Ovary (tissue), 7 donors: ENCODE measurements at regions not wholly inside any gene's neighbourhood (a gene's known extent, or its start where the extent isn't known, plus 50 kb on each side); places are given as distances from the start of the nearest gene placed in this dataset.

Experiments used
- DNase-seq, 5 donors: peaks; one replicate each; pipeline ENCODE4 v3.0.0-alpha.2; 2019 to 2020
- H3K27ac ChIP-seq, 2 donors: fragments of 200-600 bp; one replicate each; pipeline versions ENCODE4 v1.5.1 to v1.8.0; 2019 to 2022
- H3K27me3 ChIP-seq: fragments of 200-600 bp; one replicate; pipeline ENCODE4 v1.8.0; 2022
- H3K36me3 ChIP-seq: fragments of 200-600 bp; sonication (generic); one replicate; pipeline ENCODE4 v1.5.1; 2019
- H3K4me1 ChIP-seq: one replicate; pipeline ENCODE4 v1.8.1; 2013; ENCODE audit warnings: mild to moderate bottlenecking, moderate library complexity; ENCODE audit not compliant: insufficient read depth
- H3K4me3 ChIP-seq: fragments of 200-600 bp; sonication (generic); one replicate; pipeline ENCODE4 v1.5.1; 2017
- H3K9me3 ChIP-seq, 2 donors: fragments of 200-600 bp in 1 of 2; sonication (generic) in 1 of 2; one replicate each; pipeline versions ENCODE4 v1.5.1 to v1.8.1; 2013 to 2019; ENCODE audit warnings: mild to moderate bottlenecking in 1 of 2, moderate library complexity in 1 of 2
- EP300 ChIP-seq: sonication (generic); formaldehyde crosslinking; IDR thresholded peaks from one replicate; pipeline ENCODE4 v1.6.1; 2017; ENCODE audit warnings: antibody characterized with exemption
- POLR2A ChIP-seq: fragments of 450-650 bp; IDR thresholded peaks from one replicate; pipeline ENCODE4 v1.6.1; 2017; ENCODE audit warnings: antibody characterized with exemption, mild to moderate bottlenecking, moderate library complexity
- WGBS, 3 donors: extraction: QIAGEN DNeasy Blood & Tissue Kit in 1 of 3; methylation state at CpG; one replicate each; pipeline versions ENCODE4 v1.1.5 to v1.1.7; 2013 to 2017; 5-methylcytosine and 5-hydroxymethylcytosine counted together
- intact Hi-C, 4 donors: fragments of 100-400 bp; cut with DNase I; formaldehyde crosslinking; loops; one replicate each; pipeline versions ENCODE4 v1.11.0 to v1.15.1; 2022 to 2023
- TF ChIP-seq, protein P1 (sequence below), 3 donors: fragments of 450-650 bp in 2 of 3; fragments of 200-600 bp in 1 of 3; IDR thresholded peaks; one replicate each; pipeline versions ENCODE4 v1.5.1 to v1.8.0; 2016 to 2022; ENCODE audit warnings: antibody characterized with exemption in 3 of 3, mild to moderate bottlenecking in 1 of 3
- donor health status: DM: no; HTN: no; CAD: no; lungs with moderate emphysema.
- donor health status: DM: no; HTN: no; CAD: no.
- donor health status: Bipolar disorder and iron deficiency.
- donor health status: DM: no; HTN: no; CAD: no.
- donor health status: DM: yes; HTN: yes; CAD: no.

DNA sequence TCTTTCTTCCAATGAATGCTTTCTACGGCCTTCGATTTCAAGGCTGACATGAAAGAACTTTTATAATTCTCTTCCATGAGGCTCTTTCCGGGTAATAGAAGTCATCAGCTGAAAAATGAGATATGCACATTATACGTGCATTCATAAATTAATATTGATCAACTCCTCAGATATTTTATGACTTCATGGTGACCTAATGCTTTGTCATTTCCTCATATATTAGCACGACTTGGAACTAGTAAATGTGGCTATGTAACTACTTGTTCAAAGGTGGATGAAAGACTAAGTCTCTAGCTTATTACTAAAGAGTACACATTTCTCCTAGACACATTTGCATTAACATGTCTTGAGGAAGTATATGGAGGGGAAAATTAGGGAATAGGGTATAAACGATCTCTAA is 168.8 kb downstream of the HDGFL1 start:
- WGBS, 3 donors: 93 to 94% (median 94%) methylated on average over 6 of the region's 6 CpGs
- no peaks in the 10 kb centered on the region for H3K4me1 ChIP-seq
- no peak for TF ChIP-seq EP300
- TF ChIP-seq POLR2A: no peak
- H3K4me3 ChIP-seq: no peak overlapping the region
- intact Hi-C loops: loop anchor here in 1 of 4 donors (10.0 kb wide), 1 partner anchor 1143 kb away; the partner anchor contains the start of gene SOX4
- no peak overlapping the region for H3K27ac ChIP-seq
- no peak for DNase-seq
- H3K9me3 ChIP-seq: no peaks in the 10 kb centered on the region
- no peaks in the 10 kb centered on the region for H3K36me3 ChIP-seq
- H3K27me3 ChIP-seq: no peaks in the 10 kb centered on the region

DNA sequence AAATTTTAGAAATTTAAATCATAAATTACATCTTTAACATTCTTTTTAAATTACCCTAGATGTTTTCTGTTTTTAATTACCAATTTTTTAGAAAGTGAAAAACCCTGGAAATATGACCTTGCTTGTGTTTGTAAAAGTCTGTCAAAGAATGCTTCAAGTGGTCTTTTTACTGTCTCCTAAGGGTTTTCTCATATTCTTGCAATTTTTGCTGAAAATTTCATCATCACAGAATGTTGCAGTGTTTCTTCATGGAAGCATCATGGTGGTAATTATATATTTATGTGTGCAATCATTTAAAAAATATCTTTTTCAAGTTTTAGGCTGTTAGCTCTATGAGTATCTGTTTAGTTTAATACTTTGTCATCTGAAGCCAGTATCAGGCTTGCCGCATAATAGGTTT is 178.2 kb downstream of the HDGFL1 start:
- no peak for DNase-seq
- Histone ChIP-seq H3K9me3 (no peaks in the 10 kb centered on the region), H3K4me3 (no peak overlapping the region), H3K4me1 (no peaks in the 10 kb centered on the region), H3K27ac (no peak overlapping the region), H3K27me3 (no peaks in the 10 kb centered on the region), H3K36me3 (no peaks in the 10 kb centered on the region)
- TF ChIP-seq, protein P1, sequence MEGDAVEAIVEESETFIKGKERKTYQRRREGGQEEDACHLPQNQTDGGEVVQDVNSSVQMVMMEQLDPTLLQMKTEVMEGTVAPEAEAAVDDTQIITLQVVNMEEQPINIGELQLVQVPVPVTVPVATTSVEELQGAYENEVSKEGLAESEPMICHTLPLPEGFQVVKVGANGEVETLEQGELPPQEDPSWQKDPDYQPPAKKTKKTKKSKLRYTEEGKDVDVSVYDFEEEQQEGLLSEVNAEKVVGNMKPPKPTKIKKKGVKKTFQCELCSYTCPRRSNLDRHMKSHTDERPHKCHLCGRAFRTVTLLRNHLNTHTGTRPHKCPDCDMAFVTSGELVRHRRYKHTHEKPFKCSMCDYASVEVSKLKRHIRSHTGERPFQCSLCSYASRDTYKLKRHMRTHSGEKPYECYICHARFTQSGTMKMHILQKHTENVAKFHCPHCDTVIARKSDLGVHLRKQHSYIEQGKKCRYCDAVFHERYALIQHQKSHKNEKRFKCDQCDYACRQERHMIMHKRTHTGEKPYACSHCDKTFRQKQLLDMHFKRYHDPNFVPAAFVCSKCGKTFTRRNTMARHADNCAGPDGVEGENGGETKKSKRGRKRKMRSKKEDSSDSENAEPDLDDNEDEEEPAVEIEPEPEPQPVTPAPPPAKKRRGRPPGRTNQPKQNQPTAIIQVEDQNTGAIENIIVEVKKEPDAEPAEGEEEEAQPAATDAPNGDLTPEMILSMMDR (IDR thresholded peaks at IDR 0.05): no peak
- TF ChIP-seq EP300 (no peak), POLR2A (no peak)
- intact Hi-C loops: no loop called here
- 0 to 100% (median 98%) methylated on average over 1 of the region's 1 CpG for WGBS, 3 donors

DNA sequence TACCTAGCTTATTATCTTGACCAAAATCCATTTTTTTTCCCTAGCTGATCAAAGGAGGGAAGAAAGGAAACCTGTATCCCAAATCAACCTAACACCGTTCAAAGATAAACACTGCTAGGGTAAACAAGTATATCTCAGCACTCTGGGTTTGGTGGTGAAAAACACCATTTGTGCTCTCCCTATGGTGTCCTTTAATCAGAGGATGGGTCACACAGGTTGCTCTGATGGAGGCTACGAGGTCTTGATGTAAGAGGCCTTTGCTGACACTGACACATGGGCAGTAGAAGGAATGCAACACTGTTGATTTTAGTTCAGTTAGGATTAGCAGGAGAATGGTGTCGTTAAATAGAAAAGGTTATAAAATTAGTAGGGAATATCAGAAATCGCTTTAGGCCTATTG is 179.3 kb downstream of the HDGFL1 start:
- Histone ChIP-seq H3K4me3 (no peak overlapping the region), H3K27ac (no peak overlapping the region), H3K9me3 (no peaks in the 10 kb centered on the region), H3K27me3 (no peaks in the 10 kb centered on the region), H3K36me3 (no peaks in the 10 kb centered on the region), H3K4me1 (no peaks in the 10 kb centered on the region)
- intact Hi-C loops: no loop called here
- no peak for DNase-seq
- no peak for TF ChIP-seq EP300
- TF ChIP-seq POLR2A: no peak
- TF ChIP-seq, protein P1 (IDR thresholded peaks at IDR 0.05): no peak
- 89 to 94% (median 90%) methylated on average over 4 of the region's 4 CpGs for WGBS, 3 donors

DNA sequence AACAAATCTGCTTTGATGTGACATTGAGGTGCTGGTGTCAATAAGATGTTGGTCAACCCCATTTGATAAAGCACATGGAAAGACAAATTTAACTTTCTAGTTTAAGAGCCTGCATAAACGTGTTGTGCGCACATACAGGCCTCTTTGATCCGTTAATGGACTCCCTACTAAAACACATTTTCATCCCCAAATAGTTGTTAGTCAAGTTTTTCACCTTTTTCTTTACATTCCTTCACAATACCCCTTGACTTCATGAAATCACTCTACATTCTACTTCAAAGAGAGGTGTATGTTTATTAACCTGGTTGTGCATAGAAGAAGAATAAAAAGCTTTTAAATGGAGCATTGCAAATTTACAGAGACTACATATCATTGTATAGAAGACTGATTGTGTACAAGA is 180.3 kb downstream of the HDGFL1 start:
- DNase-seq: no peak
- TF ChIP-seq, protein P1 (IDR thresholded peaks at IDR 0.05): no peak
- TF ChIP-seq EP300 (no peak), POLR2A (no peak)
- 90 to 96% (median 92%) methylated on average over 3 of the region's 3 CpGs for WGBS, 3 donors
- intact Hi-C loops: no loop called here
- Histone ChIP-seq H3K9me3 (no peaks in the 10 kb centered on the region), H3K4me3 (no peak overlapping the region), H3K36me3 (no peaks in the 10 kb centered on the region), H3K4me1 (no peaks in the 10 kb centered on the region), H3K27me3 (no peaks in the 10 kb centered on the region), H3K27ac (no peak overlapping the region)

DNA sequence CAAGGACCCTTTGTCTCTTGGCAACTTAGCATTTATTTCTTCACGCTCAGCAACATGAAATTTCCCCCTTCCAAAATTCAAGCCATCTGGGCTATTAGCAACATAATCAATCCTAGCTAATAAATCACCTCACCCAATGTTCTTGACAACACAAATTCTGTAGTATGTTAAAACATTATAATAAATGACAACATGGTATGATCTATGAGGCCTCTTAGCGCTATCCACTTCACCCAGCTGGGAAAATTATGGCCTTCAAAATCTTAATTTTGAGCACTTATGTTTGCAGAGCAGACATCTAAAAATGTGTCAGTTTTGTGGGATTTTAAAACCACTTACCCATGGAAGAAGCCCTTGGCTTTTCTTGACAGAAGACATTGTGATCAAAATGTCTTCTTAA is 181.9 kb downstream of the HDGFL1 start:
- Histone ChIP-seq H3K36me3 (no peaks in the 10 kb centered on the region), H3K27me3 (no peaks in the 10 kb centered on the region), H3K4me1 (no peaks in the 10 kb centered on the region), H3K27ac (no peak overlapping the region), H3K4me3 (no peak overlapping the region), H3K9me3 (no peaks in the 10 kb centered on the region)
- WGBS, 3 donors: 95 to 98% (median 96%) methylated on average over 2 of the region's 2 CpGs
- TF ChIP-seq POLR2A: no peak
- TF ChIP-seq, protein P1 (IDR thresholded peaks at IDR 0.05): no peak
- TF ChIP-seq EP300: no peak
- intact Hi-C loops: no loop called here
- DNase-seq: no peak
